H9 (cell line): ENCODE measurements at regions not wholly inside any gene's neighbourhood (a gene's known extent, or its start where the extent isn't known, plus 50 kb on each side); places are given as distances from the start of the nearest gene placed in this dataset.

ENCODE experiments used
- DNase-seq: peaks from one replicate; pipeline ENCODE4 v3.0.0-alpha.2; 2017
- H2AFZ ChIP-seq: one replicate; pipeline ENCODE4 v1.6.1; 2013; ENCODE audit warnings: mild to moderate bottlenecking, low read length, control low read depth, moderate library complexity
- H2AK5ac ChIP-seq: 2 replicates; pipeline ENCODE4 v1.6.1; 2013; ENCODE audit warnings: low read length, control low read depth, mixed read lengths; ENCODE audit not compliant: insufficient read length
- H2BK120ac ChIP-seq: one replicate; pipeline ENCODE4 v1.6.1; 2013; ENCODE audit warnings: low read depth, mild to moderate bottlenecking, low read length, control low read depth, inconsistent platforms; ENCODE audit not compliant: poor library complexity, severe bottlenecking
- H2BK12ac ChIP-seq: 2 replicates; pipeline ENCODE4 v1.6.1; 2013; ENCODE audit warnings: low read length, control low read depth, mixed read lengths, low read depth; ENCODE audit not compliant: insufficient read length
- H2BK15ac ChIP-seq: 2 replicates; pipeline ENCODE4 v1.6.1; 2013; ENCODE audit warnings: low read depth, low read length, control low read depth
- H2BK20ac ChIP-seq: one replicate; pipeline ENCODE4 v1.6.1; 2013; ENCODE audit warnings: low read depth, mild to moderate bottlenecking, low read length, control low read depth, inconsistent platforms; ENCODE audit not compliant: poor library complexity, severe bottlenecking
- H2BK5ac ChIP-seq: 2 replicates; pipeline ENCODE4 v1.6.1; 2013; ENCODE audit warnings: low read length, control low read depth, mixed read lengths; ENCODE audit not compliant: insufficient read length
- H3K14ac ChIP-seq: 2 replicates; pipeline ENCODE4 v1.6.1; 2013; ENCODE audit warnings: low read length, control low read depth; ENCODE audit not compliant: insufficient read depth
- H3K18ac ChIP-seq: 2 replicates; pipeline ENCODE4 v1.6.1; 2013; ENCODE audit warnings: low read depth, mild to moderate bottlenecking, mixed read lengths, low read length, control low read depth; ENCODE audit not compliant: insufficient read length
- H3K23ac ChIP-seq: 2 replicates; pipeline ENCODE4 v1.6.1; 2013; ENCODE audit warnings: low read length, control low read depth, mixed read lengths, low read depth; ENCODE audit not compliant: insufficient read length
- H3K23me2 ChIP-seq: 2 replicates; pipeline ENCODE4 v1.6.1; 2013; ENCODE audit warnings: low read depth, mild to moderate bottlenecking, mixed read lengths, low read length, control low read depth; ENCODE audit not compliant: insufficient read length, poor library complexity, severe bottlenecking
- H3K27ac ChIP-seq: 2 replicates; pipeline ENCODE4 v1.5.1; 2013; ENCODE audit warnings: low read length, control low read depth, mixed read lengths, low read depth; ENCODE audit not compliant: insufficient read length
- H3K27me3 ChIP-seq: 2 replicates; pipeline ENCODE4 v1.6.1; 2013; ENCODE audit warnings: low read length, control low read depth, inconsistent platforms; ENCODE audit not compliant: insufficient read depth
- H3K4ac ChIP-seq: 2 replicates; pipeline ENCODE4 v1.6.1; 2013; ENCODE audit warnings: low read depth, mild to moderate bottlenecking, control low read depth, inconsistent platforms, low read length, moderate library complexity
- H3K4me1 ChIP-seq: 2 replicates; pipeline ENCODE4 v1.6.1; 2013; ENCODE audit warnings: low read length, control low read depth, inconsistent platforms; ENCODE audit not compliant: insufficient read depth
- H3K4me2 ChIP-seq: 2 replicates; pipeline ENCODE4 v1.6.1; 2013; ENCODE audit warnings: low read length, control low read depth, mixed read lengths; ENCODE audit not compliant: insufficient read length, insufficient read depth
- H3K56ac ChIP-seq: 2 replicates; pipeline ENCODE4 v1.6.1; 2013; ENCODE audit warnings: low read depth, mild to moderate bottlenecking, mixed read lengths, low read length, control low read depth; ENCODE audit not compliant: insufficient read length
- H3K79me1 ChIP-seq: 2 replicates; pipeline ENCODE4 v1.6.1; 2013; ENCODE audit warnings: low read depth, mild to moderate bottlenecking, moderate library complexity, low read length, control low read depth, inconsistent platforms; ENCODE audit not compliant: insufficient read depth, poor library complexity, severe bottlenecking
- H3K79me2 ChIP-seq: 2 replicates; pipeline ENCODE4 v1.6.1; 2013; ENCODE audit warnings: low read length, control low read depth, inconsistent platforms; ENCODE audit not compliant: insufficient read depth
- H3K9ac ChIP-seq: 2 replicates; pipeline ENCODE4 v1.6.1; 2013; ENCODE audit warnings: low read length, control low read depth, mixed read lengths; ENCODE audit not compliant: insufficient read length; ENCODE audit errors: extremely low read depth
- H3K9me3 ChIP-seq: one replicate; pipeline ENCODE4 v1.6.1; 2013; ENCODE audit warnings: low read depth, low read length, inconsistent platforms; ENCODE audit not compliant: control insufficient read depth
- H3T11ph ChIP-seq: one replicate; pipeline ENCODE4 v1.6.1; 2013; ENCODE audit warnings: mild to moderate bottlenecking, low read length, control low read depth, inconsistent platforms
- H4K20me1 ChIP-seq: one replicate; pipeline ENCODE4 v1.6.1; 2013; ENCODE audit not compliant: control insufficient read depth, insufficient read length, insufficient read depth
- H4K5ac ChIP-seq: 2 replicates; pipeline ENCODE4 v1.6.1; 2013; ENCODE audit warnings: low read depth, mild to moderate bottlenecking, mixed read lengths, low read length, control low read depth; ENCODE audit not compliant: insufficient read length
- H4K8ac ChIP-seq: replicated peaks from 2 replicates; pipeline ENCODE4 v1.6.1; 2013; ENCODE audit warnings: low read length, control low read depth, mixed read lengths, low read depth; ENCODE audit not compliant: insufficient read length
- H4K91ac ChIP-seq: 2 replicates; pipeline ENCODE4 v1.6.1; 2013; ENCODE audit warnings: low read depth, mild to moderate bottlenecking, moderate library complexity, mixed read lengths, low read length, control low read depth; ENCODE audit not compliant: insufficient read length
- H3K27ac Mint-ChIP-seq, 3 experiments: 2 replicates in 2 of 3; 3 replicates in 1 of 3; pipeline ENCODE4 v1.8.0; 2020 to 2021; ENCODE audit warnings: mixed read lengths in 3 of 3, mild to moderate bottlenecking in 1 of 3, moderate library complexity in 1 of 3
- H3K27me3 Mint-ChIP-seq: 2 replicates; pipeline ENCODE4 v1.8.0; 2021; ENCODE audit warnings: low read depth, mild to moderate bottlenecking, moderate library complexity, mixed read lengths
- H3K36me3 Mint-ChIP-seq, 3 experiments: 2 replicates in 2 of 3; 3 replicates in 1 of 3; pipeline ENCODE4 v1.8.0; 2020 to 2021; ENCODE audit warnings: low read depth in 3 of 3, mixed read lengths in 3 of 3; ENCODE audit not compliant: insufficient read depth in 1 of 3
- H3K4me1 Mint-ChIP-seq, 2 experiments: 2 replicates each; pipeline ENCODE4 v1.8.0; 2020; ENCODE audit warnings: mixed read lengths in 2 of 2
- H3K4me3 Mint-ChIP-seq, 2 experiments: 2 replicates in 1 of 2; 3 replicates in 1 of 2; pipeline ENCODE4 v1.8.0; 2020 to 2021; ENCODE audit warnings: mild to moderate bottlenecking in 2 of 2, mixed read lengths in 2 of 2, moderate library complexity in 1 of 2
- H3K9me3 Mint-ChIP-seq, 2 experiments: 2 replicates in 1 of 2; 3 replicates in 1 of 2; pipeline ENCODE4 v1.8.0; 2020; ENCODE audit warnings: mild to moderate bottlenecking in 2 of 2, mixed read lengths in 2 of 2, moderate library complexity in 1 of 2
- WGBS: extraction: QIAGEN DNeasy Blood & Tissue Kit; methylation state at CpG from one replicate; pipeline ENCODE4 v1.1.7; 2013; ENCODE audit warnings: missing lambda C conversion rate, low lambda C conversion rate, mixed read lengths; ENCODE audit not compliant: insufficient read length; ENCODE audit errors: extremely low coverage; 5-methylcytosine and 5-hydroxymethylcytosine counted together
- TF ChIP-seq, protein P1 (sequence below): fragments of 200-600 bp; sonication (generic); conservative IDR thresholded peaks from 3 replicates; pipeline ENCODE4 v1.8.0; 2021; ENCODE audit warnings: antibody characterized with exemption, mild to moderate bottlenecking

- no peaks in the 10 kb centered on the region for H3K79me1 ChIP-seq
- no peak overlapping the region for H3K4ac ChIP-seq
- no peak overlapping the region for H4K8ac ChIP-seq
- no peaks in the 10 kb centered on the region for H3K23me2 ChIP-seq
- H2BK5ac ChIP-seq, result no peak overlapping the region
- no peak overlapping the region for H3K9ac ChIP-seq
- H3K14ac ChIP-seq, result no peak overlapping the region
- no peak overlapping the region for H3K18ac ChIP-seq
- H2AK5ac ChIP-seq, result no peak overlapping the region
- no peak overlapping the region for H3T11ph ChIP-seq
- H2BK15ac ChIP-seq, result no peak overlapping the region
- H3K4me2 ChIP-seq, result no peak overlapping the region
- H3K27ac ChIP-seq, result no peak overlapping the region
- H2BK12ac ChIP-seq, result no peak overlapping the region
- H2BK120ac ChIP-seq, result no peak overlapping the region
- H4K20me1 ChIP-seq, result no peaks in the 10 kb centered on the region
- no peaks in the 10 kb centered on the region for H3K4me1 ChIP-seq
- Mint-ChIP-seq H3K27ac (no peak overlapping the region), H3K36me3 (no peaks in the 10 kb centered on the region), H3K9me3 (peaks cover 0 to 3% of the 10 kb centered on the region in 2 experiments; a peak in 1 of 5 replicates), H3K27me3 (no peaks in the 10 kb centered on the region), H3K4me3 (no peak overlapping the region), H3K4me1 (peaks cover 4 to 5% of the 10 kb centered on the region in 2 experiments; a peak in 3 of 4 replicates)
- no peak overlapping the region for H4K91ac ChIP-seq
- H2BK20ac ChIP-seq, result no peak overlapping the region
- H2AFZ ChIP-seq, result no peak overlapping the region
- no peak overlapping the region for H4K5ac ChIP-seq
- no peak overlapping the region for H3K56ac ChIP-seq
- TF ChIP-seq, protein P1, sequence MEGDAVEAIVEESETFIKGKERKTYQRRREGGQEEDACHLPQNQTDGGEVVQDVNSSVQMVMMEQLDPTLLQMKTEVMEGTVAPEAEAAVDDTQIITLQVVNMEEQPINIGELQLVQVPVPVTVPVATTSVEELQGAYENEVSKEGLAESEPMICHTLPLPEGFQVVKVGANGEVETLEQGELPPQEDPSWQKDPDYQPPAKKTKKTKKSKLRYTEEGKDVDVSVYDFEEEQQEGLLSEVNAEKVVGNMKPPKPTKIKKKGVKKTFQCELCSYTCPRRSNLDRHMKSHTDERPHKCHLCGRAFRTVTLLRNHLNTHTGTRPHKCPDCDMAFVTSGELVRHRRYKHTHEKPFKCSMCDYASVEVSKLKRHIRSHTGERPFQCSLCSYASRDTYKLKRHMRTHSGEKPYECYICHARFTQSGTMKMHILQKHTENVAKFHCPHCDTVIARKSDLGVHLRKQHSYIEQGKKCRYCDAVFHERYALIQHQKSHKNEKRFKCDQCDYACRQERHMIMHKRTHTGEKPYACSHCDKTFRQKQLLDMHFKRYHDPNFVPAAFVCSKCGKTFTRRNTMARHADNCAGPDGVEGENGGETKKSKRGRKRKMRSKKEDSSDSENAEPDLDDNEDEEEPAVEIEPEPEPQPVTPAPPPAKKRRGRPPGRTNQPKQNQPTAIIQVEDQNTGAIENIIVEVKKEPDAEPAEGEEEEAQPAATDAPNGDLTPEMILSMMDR, result no peak
- no peak for DNase-seq
- no CpG with 5 or more reads among the region's 1 CpG for WGBS
- H3K9me3 ChIP-seq, result no peaks in the 10 kb centered on the region
- H3K27me3 ChIP-seq, result no peaks in the 10 kb centered on the region
- no peaks in the 10 kb centered on the region for H3K79me2 ChIP-seq
- no peak overlapping the region for H3K23ac ChIP-seq
Observed at GRCh38 chr9:111187376-111187775, 142.6 kb downstream of the OR2K2 start.
